ENCODE measurements at regions not wholly inside any gene's neighbourhood (a gene's known extent, or its start where the extent isn't known, plus 50 kb on each side); places are given as distances from the start of the nearest gene placed in this dataset.

- DNase-seq: no peak
These were observed 130.2 kb upstream of the SALL3 start for GRCh38 chr18:78849458-78849857.

GRCh38 chr18:78853341-78853740 lies 126.3 kb upstream of the SALL3 start:
- DNase-seq: no peak

DNA sequence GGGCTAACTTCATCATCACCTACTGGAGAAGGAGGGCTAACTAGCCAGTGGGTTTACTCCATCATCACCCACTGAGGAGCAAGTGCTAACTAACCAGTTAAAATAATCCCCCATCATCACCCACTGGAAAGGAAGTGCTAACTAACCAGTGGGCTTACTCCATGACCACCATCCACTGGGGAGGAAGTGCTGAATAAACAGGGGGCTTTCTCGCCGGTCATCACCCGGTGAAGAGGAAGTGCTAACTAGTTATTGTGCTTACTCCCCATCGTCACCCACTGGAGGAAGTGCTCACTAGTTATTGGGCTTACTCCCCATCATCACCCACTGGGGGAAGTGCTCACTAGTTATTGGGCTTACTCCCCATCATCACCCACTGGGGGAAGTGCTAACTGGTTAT lies 124.4 kb upstream of the SALL3 start:
- no peak for DNase-seq

- no peak for DNase-seq
These were observed 122.9 kb upstream of the SALL3 start for GRCh38 chr18:78856569-78857313.

GRCh38 chr18:78857314-78858150 lies 122.1 kb upstream of the SALL3 start:
- no peak for DNase-seq

- DNase-seq: no peak
These were observed 119.9 kb upstream of the SALL3 start for GRCh38 chr18:78859686-78860085.

DNA sequence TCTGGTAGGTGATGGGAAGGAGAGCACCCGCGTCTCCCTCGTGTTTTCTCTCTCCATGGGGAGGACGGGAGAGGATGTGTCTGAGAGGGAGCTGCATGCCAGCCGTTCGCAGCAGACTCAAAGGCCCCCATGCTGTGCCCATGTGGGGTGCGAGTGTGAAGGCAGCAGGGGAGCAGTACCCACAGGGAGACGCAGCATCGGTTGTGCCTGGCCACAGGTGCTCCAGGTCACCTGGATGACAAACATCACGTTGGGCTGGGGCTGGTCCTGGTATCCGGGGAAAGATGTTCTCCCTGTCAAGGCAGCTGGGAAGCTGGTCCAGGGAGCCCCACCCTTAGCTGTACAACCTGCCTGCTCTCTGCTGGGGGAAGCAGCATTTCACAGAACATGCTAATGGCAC lies 119.5 kb upstream of the SALL3 start:
- no peak for DNase-seq

GRCh38 chr18:78861116-78861515 lies 118.5 kb upstream of the SALL3 start:
- no peak for DNase-seq

DNA sequence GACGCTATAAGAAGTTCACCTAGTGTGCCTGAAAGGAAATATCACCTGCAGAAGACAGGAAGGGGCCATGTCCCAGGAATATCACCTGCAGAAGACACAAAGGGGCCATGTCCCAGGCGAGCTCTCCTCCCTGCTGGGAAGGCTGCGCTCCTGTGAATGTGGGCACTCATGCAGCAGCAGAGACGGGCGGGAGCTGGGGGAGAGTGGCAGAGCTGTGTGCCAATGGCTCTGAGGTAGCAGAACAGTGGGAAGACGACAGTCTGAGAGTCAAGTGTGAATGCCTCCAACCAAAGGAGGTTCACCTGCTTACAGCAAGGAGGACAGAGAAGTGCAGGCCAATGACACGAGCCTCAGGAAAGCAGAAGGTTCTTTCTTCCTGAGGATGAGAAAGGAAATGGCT lies 117.9 kb upstream of the SALL3 start:
- no peak for DNase-seq

- DNase-seq: no peak
These were observed 117.2 kb upstream of the SALL3 start for GRCh38 chr18:78862395-78862794.

DNA sequence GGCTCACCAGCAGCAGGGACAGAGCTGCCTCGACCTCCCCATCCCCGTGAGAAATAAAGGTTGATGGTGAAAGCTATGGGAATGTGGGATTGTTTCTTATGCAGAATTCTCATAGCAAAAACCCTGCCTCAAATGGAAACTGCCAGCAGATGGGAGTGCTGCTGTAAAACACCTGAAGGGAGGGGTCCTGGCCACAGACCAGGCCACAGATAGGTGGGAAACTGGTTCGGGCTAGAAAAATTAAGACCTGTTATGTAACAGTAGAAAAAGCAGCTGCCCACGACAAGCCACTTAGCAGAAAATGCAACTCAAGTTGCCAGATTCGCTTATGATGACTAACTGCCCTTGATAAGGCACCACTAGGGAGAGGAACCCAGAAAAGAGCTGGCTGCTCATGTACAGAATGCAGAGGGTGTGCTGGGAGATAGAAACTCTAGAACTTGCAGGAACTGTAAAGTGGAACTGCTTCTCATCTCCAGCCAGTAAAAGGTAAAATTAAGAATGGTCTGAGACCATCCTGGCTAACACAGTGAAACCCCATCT lies 114.5 kb upstream of the SALL3 start:
- no peak for DNase-seq

- DNase-seq: no peak
These were observed 113.8 kb upstream of the SALL3 start for GRCh38 chr18:78865771-78866310.

GRCh38 chr18:78867131-78867530 lies 112.5 kb upstream of the SALL3 start:
- DNase-seq: no peak

GRCh38 chr18:78868330-78869316 lies 111.0 kb upstream of the SALL3 start:
- DNase-seq: no peak

DNA sequence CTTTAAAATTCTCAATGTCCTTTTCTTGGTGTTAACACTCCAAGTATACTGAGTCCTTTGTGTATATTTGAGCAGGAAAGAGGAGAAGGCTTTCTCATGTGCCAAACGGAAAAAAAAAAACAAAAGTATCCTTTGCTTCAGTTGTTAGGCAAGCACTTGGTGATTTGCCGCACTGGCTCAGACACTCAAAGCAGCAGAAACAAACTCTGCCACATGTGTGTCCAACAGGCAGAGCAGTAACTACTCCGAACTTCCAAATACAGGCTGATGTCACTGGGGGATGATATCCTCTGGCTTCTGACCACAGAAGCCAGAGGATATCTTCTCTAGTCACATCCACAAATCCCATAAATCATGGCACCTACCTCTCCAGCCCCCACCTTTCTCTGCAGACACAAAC lies 108.0 kb upstream of the SALL3 start:
- DNase-seq: no peak

DNA sequence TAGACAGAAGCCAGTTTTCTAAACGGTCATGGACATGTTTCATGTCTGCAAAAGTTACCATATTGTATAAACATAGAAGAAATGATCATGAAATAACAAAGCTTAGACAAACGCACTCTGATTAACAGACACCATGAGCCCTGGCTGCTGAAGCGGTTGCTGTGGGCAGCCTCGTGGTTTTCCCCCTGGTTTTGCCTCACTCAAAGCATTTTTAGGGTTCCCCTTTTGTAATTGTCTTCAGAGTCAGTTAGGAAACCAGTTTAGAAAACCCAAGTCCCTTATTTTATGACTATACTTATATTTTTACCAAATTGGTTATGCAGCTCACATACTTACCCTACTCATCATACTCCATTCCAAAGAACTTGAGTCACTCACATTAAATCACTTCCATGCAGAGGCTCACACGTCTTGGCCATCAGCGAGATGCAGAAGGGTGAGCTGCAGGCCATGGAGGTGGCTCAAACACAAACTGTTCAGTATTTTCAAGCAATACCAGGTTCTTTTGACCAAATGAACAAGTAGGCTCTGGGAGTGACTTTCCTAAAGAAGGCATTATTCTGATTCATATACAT lies 105.6 kb upstream of the SALL3 start:
- no peak for DNase-seq

DNA sequence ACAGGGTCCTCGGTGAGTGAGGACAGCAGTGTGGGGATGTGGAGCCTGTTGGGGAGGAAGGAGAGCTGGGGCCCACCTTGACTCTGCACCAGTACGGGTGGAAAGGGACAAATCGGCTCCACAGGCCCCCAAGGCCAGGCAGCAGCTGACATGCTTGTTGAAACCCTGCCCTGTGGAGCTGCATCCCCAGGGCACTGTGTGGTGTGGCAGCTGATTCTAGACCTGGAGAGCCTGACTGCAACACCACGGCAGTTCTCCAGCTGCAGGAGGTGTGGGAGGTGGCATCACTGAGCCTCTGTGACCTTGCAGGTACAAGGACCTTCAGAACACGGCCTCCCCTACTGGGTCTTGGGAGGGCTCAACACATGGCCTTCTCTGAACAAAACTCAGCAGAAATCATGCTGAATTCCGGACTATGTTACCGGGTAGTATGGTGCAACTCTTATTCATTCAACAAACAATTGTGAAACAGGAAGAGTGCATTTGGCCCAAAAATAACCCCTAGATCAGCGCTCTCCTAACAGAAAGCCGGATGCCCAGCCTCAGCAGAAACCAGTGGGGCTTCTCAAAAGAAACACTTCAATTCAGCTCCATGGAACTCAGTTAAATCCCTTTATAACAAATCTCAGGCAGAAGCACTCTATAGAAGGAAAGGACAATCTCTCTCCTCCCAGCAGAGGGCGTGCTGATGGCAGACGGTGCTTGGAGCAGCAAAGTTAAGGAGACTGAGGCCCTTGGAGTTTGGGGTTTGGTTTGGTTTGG lies 104.4 kb upstream of the SALL3 start:
- DNase-seq: no peak

GRCh38 chr18:78875778-78876650 lies 103.6 kb upstream of the SALL3 start:
- no peak for DNase-seq

GRCh38 chr18:78876868-78877267 lies 102.8 kb upstream of the SALL3 start:
- no peak for DNase-seq

DNA sequence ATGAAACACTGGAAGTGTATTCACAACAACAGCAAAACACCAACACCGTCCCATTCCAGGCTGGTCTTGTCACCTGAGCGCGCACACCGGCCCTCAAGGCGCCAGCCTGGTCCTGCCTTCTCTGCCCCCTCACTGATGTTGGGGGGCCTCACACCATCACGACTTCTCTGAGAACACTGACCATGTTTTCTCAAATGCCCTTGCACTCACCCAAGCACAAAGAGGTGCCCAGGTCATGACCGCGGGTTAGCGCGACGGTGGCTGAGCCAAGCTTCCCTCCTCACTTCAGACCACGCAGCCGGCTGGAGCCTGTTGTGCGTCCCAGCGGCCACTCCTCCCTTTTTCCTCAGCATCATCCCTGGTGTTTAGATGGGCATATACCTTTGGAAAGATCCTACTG lies 101.3 kb upstream of the SALL3 start:
- no peak for DNase-seq
